Activated CD8-positive, alpha-beta memory T cell treated with anti-CD3 and anti-CD28 coated beads for 36 hours (primary cell): ENCODE measurements at regions not wholly inside any gene's neighbourhood (a gene's known extent, or its start where the extent isn't known, plus 50 kb on each side); places are given as distances from the start of the nearest gene placed in this dataset.

ENCODE experiments used
- CTCF ChIA-PET: fragments of 350-600 bp; sonication (Branson Sonifier 250); formaldehyde crosslinking; loops from one replicate; lab custom pipeline; 2021; ENCODE audit warnings: antibody characterized with exemption; lab: Charles Lee
- POLR2A ChIA-PET: fragments of 350-600 bp; sonication (Branson Sonifier 250); formaldehyde crosslinking; loops from one replicate; lab custom pipeline; 2021; ENCODE audit warnings: antibody characterized with exemption; lab: Charles Lee

- CTCF ChIA-PET = no interaction called here
- POLR2A ChIA-PET = no interaction called here
Measured at GRCh38 chr2:6648596-6649247, 217.0 kb downstream of the CMPK2 start.

- CTCF ChIA-PET = no interaction called here
- POLR2A ChIA-PET = no interaction called here
Measured at GRCh38 chr2:6650311-6650710, 215.4 kb downstream of the CMPK2 start.

GRCh38 chr2:6652251-6652650 lies 213.5 kb downstream of the CMPK2 start:
- CTCF ChIA-PET = no interaction called here
- POLR2A ChIA-PET = no interaction called here

DNA sequence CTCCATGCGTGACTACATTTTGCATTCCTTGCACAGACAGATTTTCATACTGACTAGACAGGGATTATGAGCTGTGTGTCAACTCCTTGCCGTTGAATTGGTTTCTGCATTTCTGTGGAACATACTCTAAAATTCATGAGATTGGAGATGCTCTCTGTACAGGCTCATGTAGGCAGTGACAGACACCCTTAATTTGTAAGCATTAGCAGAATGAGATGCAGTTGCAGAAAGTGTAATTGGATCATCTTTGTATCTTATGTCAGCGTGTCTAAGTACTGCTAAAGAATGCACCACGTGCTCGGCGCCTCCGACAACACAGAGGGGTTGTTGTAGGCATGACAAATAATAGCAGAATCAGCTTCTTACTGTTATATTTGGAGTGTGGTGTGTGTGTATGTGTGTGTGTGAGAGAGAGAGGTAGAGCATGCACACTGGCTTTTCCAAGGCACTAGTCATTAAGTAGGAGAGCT lies 212.4 kb downstream of the CMPK2 start:
- CTCF ChIA-PET = no interaction called here
- POLR2A ChIA-PET = no interaction called here

DNA sequence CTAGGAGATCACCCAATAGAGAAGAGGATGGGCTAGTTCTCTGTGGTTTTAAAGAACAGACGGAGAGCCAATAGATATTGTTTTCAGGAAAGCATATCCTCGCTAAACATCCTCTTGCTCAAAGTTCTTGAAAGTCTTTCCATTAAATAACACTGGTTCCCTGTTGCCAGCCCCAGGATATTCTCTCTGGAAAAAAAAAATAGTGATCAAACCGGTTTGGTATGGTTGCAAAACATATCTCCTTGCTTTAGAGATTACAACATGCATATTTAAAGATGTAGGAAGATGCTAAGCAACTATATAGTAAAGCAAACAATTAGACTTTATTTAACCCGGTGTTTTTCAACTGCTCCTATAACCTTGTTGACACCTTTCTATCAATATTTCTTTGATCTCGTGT lies 211.4 kb downstream of the CMPK2 start:
- CTCF ChIA-PET = no interaction called here
- POLR2A ChIA-PET = no interaction called here

GRCh38 chr2:6656633-6657032 lies 209.1 kb downstream of the CMPK2 start:
- CTCF ChIA-PET = no interaction called here
- POLR2A ChIA-PET = no interaction called here

- CTCF ChIA-PET = no interaction called here
- POLR2A ChIA-PET = no interaction called here
Measured at GRCh38 chr2:6657136-6657535, 208.6 kb downstream of the CMPK2 start.

- CTCF ChIA-PET = no interaction called here
- POLR2A ChIA-PET = no interaction called here
Measured at GRCh38 chr2:6657855-6658254, 207.9 kb downstream of the CMPK2 start.

- POLR2A ChIA-PET = no interaction called here
- CTCF ChIA-PET = no interaction called here
Measured at GRCh38 chr2:6664332-6665061, 201.2 kb downstream of the CMPK2 start.

- CTCF ChIA-PET = no interaction called here
- POLR2A ChIA-PET = no interaction called here
Measured at GRCh38 chr2:6665093-6666045, 200.3 kb downstream of the CMPK2 start.

- POLR2A ChIA-PET = no interaction called here
- CTCF ChIA-PET = no interaction called here
Measured at GRCh38 chr2:6667326-6667725, 198.4 kb downstream of the CMPK2 start.

DNA sequence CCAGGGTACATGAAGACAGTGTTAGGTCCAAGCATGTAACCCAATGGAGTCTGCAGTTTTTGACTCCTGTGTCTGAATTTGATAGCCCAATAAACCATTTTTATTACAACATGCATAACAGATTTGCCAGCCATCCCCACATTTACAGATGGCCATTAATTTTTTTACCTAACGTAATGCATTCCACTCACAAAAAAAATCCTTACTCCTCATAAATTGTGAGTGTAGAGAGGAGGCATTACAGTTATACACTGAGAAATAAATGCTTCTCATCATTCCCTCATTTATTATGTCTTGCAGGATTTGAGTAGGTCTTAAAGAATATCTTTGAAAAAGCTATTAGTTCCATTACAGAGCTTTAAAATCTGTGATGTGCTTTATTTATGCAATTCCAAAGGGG lies 193.8 kb downstream of the CMPK2 start:
- CTCF ChIA-PET = no interaction called here

DNA sequence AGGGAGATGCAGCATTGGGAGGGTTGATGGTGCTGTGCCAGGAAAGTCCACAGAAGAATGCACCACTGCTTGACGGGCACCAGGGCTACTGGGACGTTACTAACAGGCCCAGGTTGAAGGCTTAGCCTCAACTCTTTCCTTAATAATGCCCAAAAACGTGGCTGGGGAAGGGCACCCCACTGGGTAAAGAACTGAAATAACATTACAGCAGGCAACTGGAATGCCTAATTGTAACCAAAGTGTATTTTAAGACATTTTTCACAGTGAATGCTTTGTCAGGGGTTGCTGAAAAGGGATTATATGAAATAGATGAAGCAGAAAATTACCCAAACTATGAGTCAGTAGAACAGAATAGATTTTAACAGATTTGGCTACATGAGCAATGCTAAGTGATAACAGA lies 191.3 kb downstream of the CMPK2 start:
- POLR2A ChIA-PET = no interaction called here
- CTCF ChIA-PET = no interaction called here

More for the DNA sequence above, 193.8 kb downstream of the CMPK2 start:
- POLR2A ChIA-PET = no interaction called here

DNA sequence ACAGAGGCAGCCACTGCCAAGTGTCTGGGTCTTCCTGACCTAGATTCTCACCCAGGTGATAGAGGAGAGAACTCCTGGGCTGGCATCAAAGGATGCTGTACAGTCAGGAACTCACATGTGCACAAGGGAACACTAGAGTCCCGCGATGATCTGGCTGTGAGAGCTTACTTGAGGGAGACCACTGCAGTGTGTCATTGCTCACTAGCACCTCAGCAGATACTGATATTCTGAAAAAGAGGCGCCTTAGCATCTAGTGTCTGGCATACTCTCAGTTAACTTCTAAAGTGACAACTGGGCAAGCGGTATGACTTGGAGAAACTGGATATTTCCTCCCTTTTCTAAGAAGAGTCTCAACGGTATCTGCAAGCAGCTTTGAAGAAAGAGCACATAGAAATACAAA lies 189.9 kb downstream of the CMPK2 start:
- ChIA-PET POLR2A (no interaction called here), CTCF (no interaction called here)

GRCh38 chr2:6676241-6676640 lies 189.5 kb downstream of the CMPK2 start:
- POLR2A ChIA-PET = no interaction called here
- CTCF ChIA-PET = no interaction called here

DNA sequence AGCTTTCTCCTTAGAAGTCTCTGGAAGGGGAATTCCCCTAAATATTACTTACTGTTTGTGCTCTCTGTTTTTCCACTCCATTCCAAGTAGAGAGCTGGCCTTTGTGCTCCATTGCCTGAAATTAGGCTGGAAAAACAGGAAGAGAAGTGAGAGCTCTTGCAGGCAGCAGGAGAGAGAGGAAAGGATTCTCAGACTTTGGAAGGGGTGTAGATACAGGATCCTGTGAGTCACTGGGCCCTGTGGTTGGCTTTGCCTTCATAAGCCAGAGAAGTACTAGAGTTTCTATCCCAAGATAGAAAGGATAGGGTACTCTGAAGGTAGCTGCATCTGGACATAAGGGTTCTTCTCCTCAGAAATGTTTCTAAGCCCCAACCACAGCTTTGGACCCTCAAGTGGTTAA lies 188.9 kb downstream of the CMPK2 start:
- POLR2A ChIA-PET = no interaction called here

DNA sequence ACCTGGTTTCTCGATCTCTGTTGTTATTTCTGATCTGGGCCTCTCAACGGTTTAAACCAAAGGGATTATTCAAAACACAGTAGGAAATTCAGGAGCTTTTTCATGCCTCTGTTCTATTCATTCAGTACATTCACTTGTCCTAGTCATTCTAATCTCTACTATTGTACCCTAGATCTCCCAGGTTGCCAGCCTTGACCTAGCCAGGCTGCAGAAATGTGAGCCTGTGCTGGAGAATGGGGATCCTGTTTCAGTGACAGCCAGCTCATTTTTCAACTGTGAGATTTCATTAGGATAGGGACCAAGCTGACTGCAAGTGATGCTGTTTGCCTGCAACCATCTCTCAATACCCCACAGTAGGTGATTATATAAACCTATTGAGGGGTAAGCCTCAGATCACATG lies 186.2 kb downstream of the CMPK2 start:
- ChIA-PET CTCF (no interaction called here), POLR2A (no interaction called here)

More for the DNA sequence above, 188.9 kb downstream of the CMPK2 start:
- CTCF ChIA-PET = no interaction called here

DNA sequence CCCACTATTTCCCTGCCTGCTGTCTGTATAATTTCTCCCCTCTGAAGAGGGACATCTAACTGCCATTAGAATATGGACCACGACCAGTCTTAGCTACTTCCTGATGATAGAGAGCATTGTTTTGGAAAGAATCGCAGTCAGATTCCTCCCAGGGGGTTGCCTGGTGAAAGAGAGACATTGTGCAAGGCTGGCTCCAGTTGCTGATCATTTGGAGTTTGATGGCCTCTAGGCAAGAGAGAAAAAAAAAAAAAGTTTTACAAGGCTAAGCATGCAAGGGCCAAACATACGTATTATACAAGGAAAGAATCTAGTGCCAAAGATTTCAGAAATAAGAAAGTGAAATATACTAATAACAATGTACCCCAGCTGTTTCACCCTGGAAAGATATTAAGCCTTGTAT lies 182.2 kb downstream of the CMPK2 start:
- POLR2A ChIA-PET = no interaction called here
- CTCF ChIA-PET = no interaction called here

DNA sequence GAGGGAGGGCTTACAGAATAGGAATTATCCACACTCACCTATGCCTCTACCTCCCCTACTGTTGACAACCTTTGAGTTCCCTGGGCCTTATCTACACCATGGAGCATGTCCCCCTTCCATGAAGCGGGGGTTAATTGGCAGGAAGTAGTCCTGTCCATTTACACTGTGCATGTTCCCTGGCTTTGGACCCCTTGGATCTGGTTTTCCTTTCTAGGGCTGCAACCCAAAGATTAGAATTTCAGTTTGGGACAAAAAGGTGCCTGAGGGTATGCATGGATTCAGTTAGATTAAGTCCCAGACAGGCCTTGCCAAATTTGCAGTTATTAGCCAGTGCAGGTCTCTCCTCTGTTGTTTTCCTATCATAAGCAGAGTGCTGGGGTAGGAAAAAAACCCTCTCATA lies 180.3 kb downstream of the CMPK2 start:
- POLR2A ChIA-PET = no interaction called here
- CTCF ChIA-PET = no interaction called here

DNA sequence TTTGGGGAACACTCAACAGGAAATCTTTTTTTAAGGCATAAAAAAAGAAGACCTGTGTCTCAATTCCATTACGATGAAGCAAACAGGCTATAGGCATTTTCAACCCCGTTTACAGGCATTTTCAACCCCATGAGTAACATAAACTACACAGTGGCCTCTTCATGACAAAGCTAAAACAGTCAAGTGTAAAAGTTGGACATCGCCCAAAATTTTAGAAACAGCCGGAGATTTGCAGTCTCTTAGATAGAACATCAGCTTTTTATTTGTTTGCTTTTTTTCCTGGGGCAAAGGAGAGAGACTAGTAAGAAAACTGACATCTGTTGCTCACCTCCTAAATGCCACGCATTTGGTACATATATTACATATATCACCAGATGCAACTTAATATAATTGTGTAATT lies 173.7 kb downstream of the CMPK2 start:
- ChIA-PET POLR2A (no interaction called here), CTCF (no interaction called here)
